Spleen (tissue), 11 donors: ENCODE measurements at regions not wholly inside any gene's neighbourhood (a gene's known extent, or its start where the extent isn't known, plus 50 kb on each side); places are given as distances from the start of the nearest gene placed in this dataset.

ENCODE experiments used
- DNase-seq: peaks from one replicate; pipeline ENCODE4 v3.0.0-alpha.2; 2020
- H3K27ac ChIP-seq, 8 donors: fragments of 200-600 bp; sonication (generic) in 7 of 8; 1 replicate in 4 of 8; 2 replicates in 4 of 8; pipeline versions ENCODE4 v1.5.0 to v1.8.0; 2016 to 2021; ENCODE audit warnings: inconsistent platforms in 4 of 8, mild to moderate bottlenecking in 4 of 8, moderate library complexity in 1 of 8
- H3K27me3 ChIP-seq, 7 donors: fragments of 200-600 bp; sonication (generic) in 6 of 7; replicated peaks in 1 of 7; 1 replicate in 4 of 7; 2 replicates in 3 of 7; pipeline versions ENCODE4 v1.5.0 to v1.8.0; 2016 to 2021; ENCODE audit warnings: inconsistent platforms in 3 of 7, mild to moderate bottlenecking in 1 of 7
- H3K36me3 ChIP-seq, 6 donors: fragments of 200-600 bp; sonication (generic) in 5 of 6; 1 replicate in 4 of 6; 2 replicates in 2 of 6; pipeline versions ENCODE4 v1.5.0 to v1.8.0; 2016 to 2021; ENCODE audit warnings: inconsistent platforms in 2 of 6
- H3K4me1 ChIP-seq, 6 donors: fragments of 200-600 bp; sonication (generic) in 5 of 6; 1 replicate in 3 of 6; 2 replicates in 3 of 6; pipeline versions ENCODE4 v1.5.0 to v1.8.0; 2016 to 2021; ENCODE audit warnings: inconsistent platforms in 3 of 6
- H3K4me3 ChIP-seq, 8 donors: fragments of 200-600 bp; sonication (generic) in 7 of 8; 1 replicate in 4 of 8; 2 replicates in 4 of 8; pipeline versions ENCODE4 v1.5.0 to v1.8.0; 2016 to 2021; ENCODE audit warnings: inconsistent platforms in 4 of 8, mild to moderate bottlenecking in 4 of 8, moderate library complexity in 2 of 8
- H3K9me3 ChIP-seq, 8 donors: fragments of 200-600 bp; sonication (generic) in 7 of 8; 1 replicate in 4 of 8; 2 replicates in 4 of 8; pipeline versions ENCODE4 v1.5.0 to v1.8.0; 2016 to 2021; ENCODE audit warnings: inconsistent platforms in 4 of 8
- CTCF ChIP-seq, 11 experiments: fragments of 200-600 bp in 7 of 11; fragments of 450-650 bp in 4 of 11; sonication (generic) in 4 of 11; IDR thresholded peaks in 8 of 11; conservative IDR thresholded peaks in 3 of 11; 1 replicate in 7 of 11; 2 replicates in 4 of 11; pipeline versions ENCODE4 v1.4.0 to v1.8.0; 2016 to 2021; ENCODE audit warnings: antibody characterized with exemption in 11 of 11, inconsistent platforms in 4 of 11, mild to moderate bottlenecking in 1 of 11
- POLR2A ChIP-seq, 3 donors: fragments of 450-650 bp; IDR thresholded peaks; one replicate each; pipeline ENCODE4 v1.5.1; 2017; ENCODE audit warnings: antibody characterized with exemption in 3 of 3, mild to moderate bottlenecking in 1 of 3
- POLR2AphosphoS5 ChIP-seq, 3 donors: sonication (generic); formaldehyde crosslinking; IDR thresholded peaks; one replicate each; pipeline ENCODE4 v1.5.1; 2017; ENCODE audit warnings: antibody characterized with exemption in 3 of 3
- WGBS, 5 donors: extraction: QIAGEN DNeasy Blood & Tissue Kit in 3 of 5; methylation state at CpG; one replicate each; pipeline versions ENCODE4 v1.1.5 to v1.1.7; 2013 to 2018; 5-methylcytosine and 5-hydroxymethylcytosine counted together
- intact Hi-C: fragments of 100-400 bp; cut with DNase I; formaldehyde crosslinking; loops from one replicate; pipeline ENCODE4 v1.15.0; 2023; ENCODE audit warnings: low total_unique reads
- donor health status: healthy with polysubstance abuse.
- donor health status: DM: no; HTN: no; CAD: no; lungs with moderate emphysema.
- donor health status: DM: no; HTN: no; CAD: no.
- donor health status: Bipolar disorder and iron deficiency.
- donor health status: healthy.
- donor health status: DM: no; HTN: no; CAD: no.
- donor health status: DM: yes; HTN: yes; CAD: no.

DNA sequence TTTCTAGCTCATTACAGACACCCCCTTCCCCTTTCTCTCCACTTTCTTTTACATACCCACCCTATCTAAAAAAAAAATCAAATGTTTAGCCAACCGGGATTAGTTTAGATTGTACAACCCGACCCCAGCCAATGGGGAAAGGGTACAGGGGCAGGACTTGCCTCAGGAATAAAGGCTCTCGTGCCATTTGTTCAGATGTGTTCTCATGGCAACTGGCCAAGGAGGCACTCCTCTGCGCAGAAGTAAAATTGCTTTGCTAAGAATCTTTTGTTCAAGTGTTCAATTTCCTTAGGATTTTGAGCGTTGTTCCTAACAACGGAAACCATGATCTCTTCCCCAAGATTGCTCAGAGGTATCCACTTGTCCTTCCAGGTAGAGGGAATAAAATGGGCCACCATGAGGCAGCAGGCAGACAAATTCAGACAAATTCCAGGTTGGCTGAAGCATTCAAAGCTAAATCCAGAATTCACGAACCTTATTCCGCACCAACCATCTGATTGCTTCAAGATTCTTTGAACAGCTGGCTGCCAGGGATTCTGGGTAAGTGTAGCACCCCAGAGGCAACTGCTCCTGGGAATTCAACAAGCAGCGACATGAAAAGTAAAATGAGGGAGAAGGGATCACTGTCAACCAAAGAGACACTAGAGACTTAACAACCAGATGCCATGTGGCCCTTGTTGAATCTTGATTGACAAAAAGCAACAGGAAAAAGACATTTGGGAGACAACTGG lies 431.8 kb downstream of the PREX1 start:
- no peak overlapping the region for H3K4me3 ChIP-seq
- no peak for TF ChIP-seq POLR2A (IDR thresholded peaks at IDR 0.05)
- H3K27me3 ChIP-seq = peaks cover 0 to 42% (median 0%) of the 10 kb centered on the region in 7 donors
- 75 to 80% (median 77%) methylated on average over 9 of the region's 9 CpGs for WGBS, 5 donors
- H3K4me1 ChIP-seq = no peaks in the 10 kb centered on the region
- peaks cover 3 to 27% (median 20%) of the 10 kb centered on the region in 8 donors for H3K9me3 ChIP-seq
- no peak for DNase-seq
- intact Hi-C loops = no loop called here
- no peak overlapping the region for H3K27ac ChIP-seq
- H3K36me3 ChIP-seq = no peaks in the 10 kb centered on the region

- TF ChIP-seq CTCF (IDR thresholded peaks at IDR 0.05 in 8 of 11, conservative IDR thresholded peaks at IDR 0.05 in 3 of 11) = no peak
- intact Hi-C loops = no loop called here
Measured at GRCh38 chr20:48394415-48395081, 433.3 kb downstream of the PREX1 start.

DNA sequence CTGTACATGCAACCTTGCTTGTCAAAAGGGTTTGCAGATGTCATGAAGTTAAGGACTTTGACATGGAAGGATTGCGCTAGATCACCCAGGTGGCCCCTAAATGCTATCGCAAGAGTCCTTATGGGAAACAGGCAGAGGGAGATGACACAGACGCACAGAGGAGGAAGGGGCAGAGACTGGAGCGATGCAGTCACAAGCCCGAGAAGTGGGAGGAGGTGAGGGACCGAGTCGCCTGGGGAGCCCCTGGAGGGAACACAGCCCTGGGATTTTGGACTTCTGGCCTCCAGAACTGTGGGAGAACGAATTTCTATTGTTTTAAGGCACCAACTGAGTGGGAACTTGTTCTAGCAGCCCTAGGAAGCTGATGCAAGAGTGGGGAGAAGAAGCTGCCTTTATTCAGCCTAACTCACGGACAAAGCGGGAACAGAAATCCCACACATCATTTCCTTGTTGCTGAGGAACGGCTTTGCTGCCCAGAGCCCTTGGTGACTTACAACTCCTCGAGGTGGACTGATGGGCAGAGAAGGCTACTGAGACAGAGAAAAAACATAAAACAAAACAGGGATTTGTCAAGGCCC lies 434.0 kb downstream of the PREX1 start:
- Histone ChIP-seq H3K27ac (no peak overlapping the region), H3K4me3 (no peak overlapping the region), H3K27me3 (peaks cover 0 to 30% (median 0%) of the 10 kb centered on the region in 7 donors), H3K4me1 (no peaks in the 10 kb centered on the region), H3K9me3 (peaks cover 3 to 30% (median 21%) of the 10 kb centered on the region in 8 donors), H3K36me3 (no peaks in the 10 kb centered on the region)
- intact Hi-C loops = no loop called here
- no peak for DNase-seq
- 81 to 88% (median 85%) methylated on average over 12 of the region's 12 CpGs for WGBS, 5 donors
- TF ChIP-seq POLR2A (IDR thresholded peaks at IDR 0.05) (no peak), POLR2AphosphoS5 (IDR thresholded peaks at IDR 0.05) (no peak), CTCF (IDR thresholded peaks at IDR 0.05 in 8 of 11, conservative IDR thresholded peaks at IDR 0.05 in 3 of 11) (no peak)

More at GRCh38 chr20:48394415-48395081, 433.3 kb downstream of the PREX1 start:
- Histone ChIP-seq H3K36me3 (no peaks in the 10 kb centered on the region), H3K4me3 (no peak overlapping the region), H3K9me3 (peaks cover 3 to 30% (median 21%) of the 10 kb centered on the region in 8 donors), H3K4me1 (no peaks in the 10 kb centered on the region), H3K27ac (no peak overlapping the region), H3K27me3 (peaks cover 0 to 33% (median 0%) of the 10 kb centered on the region in 7 donors)
- DNase-seq = no peak
- 81 to 86% (median 83%) methylated on average over 8 to 9 of the region's 9 CpGs for WGBS, 5 donors

- H3K27ac ChIP-seq = no peak overlapping the region
- WGBS, 5 donors = 85 to 94% (median 92%) methylated on average over 8 of the region's 8 CpGs
- intact Hi-C loops = no loop called here
- no peaks in the 10 kb centered on the region for H3K4me1 ChIP-seq
- DNase-seq = no peak
- no peaks in the 10 kb centered on the region for H3K36me3 ChIP-seq
- peaks cover 0 to 24% (median 0%) of the 10 kb centered on the region in 7 donors for H3K27me3 ChIP-seq
- no peak overlapping the region for H3K4me3 ChIP-seq
- TF ChIP-seq POLR2A (IDR thresholded peaks at IDR 0.05) = no peak
- no peak for TF ChIP-seq CTCF (IDR thresholded peaks at IDR 0.05 in 8 of 11, conservative IDR thresholded peaks at IDR 0.05 in 3 of 11)
- no peak for TF ChIP-seq POLR2AphosphoS5 (IDR thresholded peaks at IDR 0.05)
- peaks cover 3 to 30% (median 21%) of the 10 kb centered on the region in 8 donors for H3K9me3 ChIP-seq
Measured at GRCh38 chr20:48393311-48393685, 434.5 kb downstream of the PREX1 start.
